ENCODE measurements at regions not wholly inside any gene's neighbourhood (a gene's known extent, or its start where the extent isn't known, plus 50 kb on each side); places are given as distances from the start of the nearest gene placed in this dataset.

DNA sequence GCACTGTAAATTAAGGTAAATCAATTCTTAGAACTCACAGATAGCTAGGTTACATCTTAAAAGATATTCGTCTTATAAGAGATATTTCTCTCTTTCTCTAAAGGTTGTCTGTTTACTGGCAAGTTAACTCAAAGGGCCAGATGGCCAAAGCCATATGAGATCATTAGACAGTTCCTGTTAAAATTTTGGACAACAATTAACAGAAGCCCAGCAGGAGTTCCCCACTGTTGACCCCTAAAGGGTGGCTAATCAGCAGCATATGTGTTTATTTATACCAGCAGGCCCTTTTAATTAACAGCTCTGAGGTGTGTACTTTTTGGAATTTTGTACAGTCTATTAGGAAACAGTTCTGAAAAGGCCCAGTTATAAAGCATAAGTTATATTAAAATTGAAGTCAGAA lies 245.8 kb downstream of the LIG4 start:
- H3K9ac ChIP-seq (ENCODE audit: low read length in 2 of 2) = no peak overlapping the region
- H3K4me1 ChIP-seq (ENCODE audit: control insufficient read depth, insufficient read depth, low read length) = no peaks in the 10 kb centered on the region
- H3K4me3 ChIP-seq (ENCODE audit: low read length in 2 of 2) = no peak overlapping the region
- no peaks in the 10 kb centered on the region for H3K27me3 ChIP-seq (ENCODE audit: control insufficient read depth in 1 of 2, insufficient read depth in 2 of 2, low read length in 2 of 2)
- H3K36me3 ChIP-seq (ENCODE audit: control insufficient read depth in 2 of 2, insufficient read depth in 2 of 2, low read length in 2 of 2) = no peaks in the 10 kb centered on the region
- H3K9me3 ChIP-seq (ENCODE audit: control insufficient read depth in 2 of 2, low read length in 2 of 2) = no peaks in the 10 kb centered on the region
- H3K27ac ChIP-seq (ENCODE audit: low read length) = no peak overlapping the region

DNA sequence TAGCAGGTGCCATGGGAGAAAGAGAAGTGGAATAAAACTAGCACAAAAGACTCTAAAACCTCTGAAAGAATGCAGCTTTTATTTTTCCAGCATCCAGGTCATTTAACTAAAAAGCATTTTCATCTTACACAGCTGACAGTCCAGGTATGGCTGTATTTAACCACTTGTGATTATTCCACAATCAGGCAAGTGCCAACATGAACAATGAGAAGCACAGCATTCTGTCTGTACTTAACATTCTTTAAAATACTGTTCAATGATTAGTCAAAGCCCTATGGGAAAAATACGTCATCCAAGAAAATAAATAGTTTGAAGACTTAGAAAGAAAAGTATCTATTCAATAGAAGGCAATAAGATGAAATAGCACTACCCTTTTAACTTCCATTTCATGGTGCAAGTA lies 246.9 kb downstream of the LIG4 start:
- H3K9me3 ChIP-seq (ENCODE audit: control insufficient read depth in 2 of 2, low read length in 2 of 2) = no peaks in the 10 kb centered on the region
- no peaks in the 10 kb centered on the region for H3K27me3 ChIP-seq (ENCODE audit: control insufficient read depth in 1 of 2, insufficient read depth in 2 of 2, low read length in 2 of 2)
- no peak overlapping the region for H3K27ac ChIP-seq (ENCODE audit: low read length)
- no peak overlapping the region for H3K4me3 ChIP-seq (ENCODE audit: low read length in 2 of 2)
- H3K9ac ChIP-seq (ENCODE audit: low read length in 2 of 2) = no peak overlapping the region
- H3K4me1 ChIP-seq (ENCODE audit: control insufficient read depth, insufficient read depth, low read length) = no peaks in the 10 kb centered on the region
- H3K36me3 ChIP-seq (ENCODE audit: control insufficient read depth in 2 of 2, insufficient read depth in 2 of 2, low read length in 2 of 2) = no peaks in the 10 kb centered on the region

DNA sequence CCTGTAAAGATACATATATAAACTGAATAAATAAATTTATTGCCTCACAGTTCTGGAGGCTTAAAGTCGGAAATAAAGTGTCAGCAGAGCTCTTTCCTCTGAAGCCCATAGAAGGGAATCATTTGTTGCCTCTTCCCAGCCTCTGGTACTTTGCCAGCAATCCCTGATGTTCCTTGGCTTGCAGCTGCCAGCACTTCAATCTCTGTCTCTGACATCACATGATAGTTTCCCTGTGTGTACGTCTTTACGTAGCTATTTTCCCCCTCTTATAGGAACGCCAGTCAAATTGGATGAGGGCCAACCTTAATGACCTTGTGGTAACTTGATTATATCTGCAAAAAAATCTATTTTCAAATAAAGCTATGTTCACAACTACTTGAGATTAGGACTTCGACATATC lies 250.9 kb downstream of the LIG4 start:
- no peaks in the 10 kb centered on the region for H3K27me3 ChIP-seq (ENCODE audit: control insufficient read depth in 1 of 2, insufficient read depth in 2 of 2, low read length in 2 of 2)
- no peak overlapping the region for H3K4me3 ChIP-seq (ENCODE audit: low read length in 2 of 2)
- H3K27ac ChIP-seq (ENCODE audit: low read length) = no peak overlapping the region
- no peaks in the 10 kb centered on the region for H3K9me3 ChIP-seq (ENCODE audit: control insufficient read depth in 2 of 2, low read length in 2 of 2)
- H3K4me1 ChIP-seq (ENCODE audit: control insufficient read depth, insufficient read depth, low read length) = no peaks in the 10 kb centered on the region
- H3K36me3 ChIP-seq (ENCODE audit: control insufficient read depth in 2 of 2, insufficient read depth in 2 of 2, low read length in 2 of 2) = no peaks in the 10 kb centered on the region
- no peak overlapping the region for H3K9ac ChIP-seq (ENCODE audit: low read length in 2 of 2)

DNA sequence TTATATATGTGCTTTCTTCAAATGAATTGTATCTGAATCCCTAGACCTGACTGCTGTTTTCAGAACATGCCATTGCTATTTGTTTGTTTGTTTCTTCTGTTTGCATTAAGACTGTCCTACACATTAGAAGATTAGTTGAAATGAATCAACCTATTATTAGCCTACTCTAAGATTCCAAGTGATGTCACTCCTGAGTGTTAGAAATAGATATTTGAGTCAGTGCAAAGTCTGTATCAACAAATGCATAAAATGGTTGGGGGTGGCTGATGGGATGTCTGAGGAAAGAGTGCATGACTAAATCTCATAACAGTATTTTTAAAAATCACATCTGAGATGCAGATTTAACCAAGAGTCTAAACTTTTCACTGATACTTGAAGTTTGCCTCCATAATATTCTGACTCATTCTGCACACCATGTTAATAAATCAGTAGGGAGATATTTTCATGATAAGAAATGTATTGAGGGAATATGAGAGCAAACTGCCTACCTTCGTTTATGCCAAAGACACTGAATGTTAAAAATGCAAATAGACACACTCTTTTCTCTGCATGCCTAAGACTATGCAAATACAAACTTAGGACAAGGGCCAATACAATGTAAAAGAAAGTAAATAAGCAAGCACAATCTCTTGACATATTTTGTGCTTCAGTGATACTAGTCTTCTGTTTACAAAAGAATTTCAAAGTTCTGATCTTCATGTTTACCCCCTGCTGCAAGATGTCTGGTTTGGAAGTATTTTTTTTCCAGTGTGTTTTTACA lies 253.3 kb downstream of the LIG4 start:
- no peak overlapping the region for H3K9ac ChIP-seq (ENCODE audit: low read length in 2 of 2)
- H3K27ac ChIP-seq (ENCODE audit: low read length) = no peak overlapping the region
- no peaks in the 10 kb centered on the region for H3K36me3 ChIP-seq (ENCODE audit: control insufficient read depth in 2 of 2, insufficient read depth in 2 of 2, low read length in 2 of 2)
- no peaks in the 10 kb centered on the region for H3K27me3 ChIP-seq (ENCODE audit: control insufficient read depth in 1 of 2, insufficient read depth in 2 of 2, low read length in 2 of 2)
- no peaks in the 10 kb centered on the region for H3K4me1 ChIP-seq (ENCODE audit: control insufficient read depth, insufficient read depth, low read length)
- H3K4me3 ChIP-seq (ENCODE audit: low read length in 2 of 2) = no peak overlapping the region
- H3K9me3 ChIP-seq (ENCODE audit: control insufficient read depth in 2 of 2, low read length in 2 of 2) = no peaks in the 10 kb centered on the region

DNA sequence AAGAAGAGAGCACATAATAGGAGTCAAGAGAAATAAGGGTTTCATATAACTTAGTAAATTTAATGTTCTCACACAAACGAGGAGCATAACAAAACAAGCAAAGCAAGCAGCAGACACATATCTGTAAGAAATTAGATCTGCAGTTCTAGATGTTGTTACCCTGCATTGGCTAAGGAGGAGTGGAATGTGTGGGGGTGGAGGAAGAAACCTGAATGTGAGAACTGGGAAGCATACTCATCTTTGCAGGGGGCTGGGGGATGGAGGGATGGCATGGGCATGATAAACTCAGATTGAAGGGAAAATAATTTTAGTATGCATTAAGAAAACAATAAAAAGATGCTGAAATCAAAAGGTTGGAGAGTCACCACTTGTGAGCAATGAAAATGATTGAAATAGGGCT lies 255.0 kb downstream of the LIG4 start:
- Histone ChIP-seq H3K4me1 (ENCODE audit: control insufficient read depth, insufficient read depth, low read length) (no peaks in the 10 kb centered on the region), H3K27ac (ENCODE audit: low read length) (no peak overlapping the region)

DNA sequence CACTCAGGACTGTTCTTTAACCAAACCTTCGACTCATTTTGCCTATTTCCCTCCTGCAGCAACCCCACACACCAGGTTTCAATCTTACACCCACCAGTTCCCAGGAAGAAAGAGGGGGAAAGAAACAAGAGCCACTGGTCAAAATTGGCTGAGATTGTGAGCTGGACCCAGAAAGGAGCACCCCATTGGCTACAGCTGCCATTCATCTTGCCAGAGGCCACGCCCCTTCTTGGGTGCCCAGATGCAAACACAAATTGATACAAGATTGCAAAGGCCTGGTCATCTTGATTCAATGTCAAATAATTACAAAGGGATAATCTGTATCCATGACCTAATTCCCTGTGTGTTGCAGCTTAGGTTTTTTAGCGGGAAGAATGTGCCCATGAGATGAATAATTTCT lies 258.4 kb downstream of the LIG4 start:
- H3K27ac ChIP-seq (ENCODE audit: low read length) = no peak overlapping the region
- no peaks in the 10 kb centered on the region for H3K9me3 ChIP-seq (ENCODE audit: control insufficient read depth in 2 of 2, low read length in 2 of 2)
- no peaks in the 10 kb centered on the region for H3K4me1 ChIP-seq (ENCODE audit: control insufficient read depth, insufficient read depth, low read length)
- H3K27me3 ChIP-seq (ENCODE audit: control insufficient read depth in 1 of 2, insufficient read depth in 2 of 2, low read length in 2 of 2) = no peaks in the 10 kb centered on the region
- no peak overlapping the region for H3K9ac ChIP-seq (ENCODE audit: low read length in 2 of 2)
- H3K36me3 ChIP-seq (ENCODE audit: control insufficient read depth in 2 of 2, insufficient read depth in 2 of 2, low read length in 2 of 2) = no peaks in the 10 kb centered on the region
- H3K4me3 ChIP-seq (ENCODE audit: low read length in 2 of 2) = no peak overlapping the region

More for the DNA sequence above, 255.0 kb downstream of the LIG4 start:
- no peaks in the 10 kb centered on the region for H3K9me3 ChIP-seq (ENCODE audit: control insufficient read depth in 2 of 2, low read length in 2 of 2)
- H3K36me3 ChIP-seq (ENCODE audit: control insufficient read depth in 2 of 2, insufficient read depth in 2 of 2, low read length in 2 of 2) = no peaks in the 10 kb centered on the region
- H3K27me3 ChIP-seq (ENCODE audit: control insufficient read depth in 1 of 2, insufficient read depth in 2 of 2, low read length in 2 of 2) = no peaks in the 10 kb centered on the region
- H3K9ac ChIP-seq (ENCODE audit: low read length in 2 of 2) = no peak overlapping the region
- no peak overlapping the region for H3K4me3 ChIP-seq (ENCODE audit: low read length in 2 of 2)

DNA sequence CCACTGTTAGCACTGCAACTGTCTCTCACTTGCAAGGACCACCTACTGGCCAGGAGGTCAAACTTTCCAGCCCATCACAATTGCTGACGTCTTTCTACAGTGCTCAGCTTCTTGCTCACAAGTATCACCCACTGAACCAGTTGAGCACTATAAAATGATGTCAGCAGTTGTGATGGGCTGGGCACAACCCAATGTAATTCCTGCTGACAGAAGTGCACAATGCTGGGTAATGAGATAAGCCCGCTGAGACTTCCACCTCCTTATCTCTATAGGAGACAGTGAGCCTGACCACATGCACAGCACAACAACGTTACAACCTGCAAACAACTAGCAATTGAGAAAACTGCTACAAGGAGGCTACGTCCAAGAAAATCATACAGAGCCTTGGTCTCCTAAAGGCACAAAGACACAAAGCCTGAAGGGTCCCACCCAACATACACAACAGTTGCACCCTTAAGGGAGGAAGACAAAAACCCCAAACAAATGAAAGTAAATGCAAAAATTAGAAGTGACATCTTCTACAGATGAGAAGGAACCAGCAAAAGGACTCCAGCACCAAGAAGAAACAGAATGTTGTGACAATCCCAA lies 273.2 kb downstream of the LIG4 start:
- Histone ChIP-seq H3K27ac (ENCODE audit: low read length) (no peak overlapping the region), H3K9ac (ENCODE audit: low read length in 2 of 2) (no peak overlapping the region), H3K9me3 (ENCODE audit: control insufficient read depth in 2 of 2, low read length in 2 of 2) (peaks cover 3 to 4% of the 10 kb centered on the region in 2 donors), H3K36me3 (ENCODE audit: control insufficient read depth in 2 of 2, insufficient read depth in 2 of 2, low read length in 2 of 2) (no peaks in the 10 kb centered on the region), H3K27me3 (ENCODE audit: control insufficient read depth in 1 of 2, insufficient read depth in 2 of 2, low read length in 2 of 2) (no peaks in the 10 kb centered on the region), H3K4me3 (ENCODE audit: low read length in 2 of 2) (no peak overlapping the region), H3K4me1 (ENCODE audit: control insufficient read depth, insufficient read depth, low read length) (no peaks in the 10 kb centered on the region)

DNA sequence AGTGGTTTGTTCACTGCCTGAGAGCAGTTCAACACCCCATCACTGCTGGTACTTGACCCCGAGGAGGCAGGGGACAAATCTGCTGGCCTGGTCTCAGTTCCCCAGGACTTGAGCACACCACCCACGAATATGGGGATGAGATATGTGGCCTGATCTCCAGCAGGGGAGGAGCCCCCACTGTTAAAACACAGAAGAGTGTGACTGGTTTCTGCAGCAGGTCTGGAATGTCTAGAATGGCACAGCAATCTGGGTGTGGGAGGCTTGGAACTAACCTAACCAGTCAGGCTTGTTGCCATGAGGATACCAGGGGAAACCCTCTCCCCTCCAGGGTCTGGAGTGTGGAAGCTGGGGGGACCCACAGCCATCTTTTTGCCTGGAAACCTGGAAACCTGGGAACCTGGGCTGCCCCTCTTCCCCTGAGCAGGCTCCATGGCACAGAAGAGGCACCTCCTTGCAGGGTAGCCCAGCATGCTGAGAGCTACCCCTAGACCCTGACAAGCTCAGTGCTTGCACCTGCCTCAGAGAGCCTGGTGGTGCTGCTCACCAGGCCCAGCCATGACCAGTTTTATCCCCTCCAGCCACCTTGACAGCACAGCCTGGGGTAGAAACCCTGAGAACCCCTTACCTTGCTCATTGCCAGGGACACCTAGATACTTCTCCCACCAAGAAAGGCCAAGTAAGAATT lies 273.8 kb downstream of the LIG4 start:
- Histone ChIP-seq H3K36me3 (ENCODE audit: control insufficient read depth in 2 of 2, insufficient read depth in 2 of 2, low read length in 2 of 2) (no peaks in the 10 kb centered on the region), H3K27me3 (ENCODE audit: control insufficient read depth in 1 of 2, insufficient read depth in 2 of 2, low read length in 2 of 2) (no peaks in the 10 kb centered on the region), H3K4me1 (ENCODE audit: control insufficient read depth, insufficient read depth, low read length) (no peaks in the 10 kb centered on the region), H3K27ac (ENCODE audit: low read length) (no peak overlapping the region), H3K9ac (ENCODE audit: low read length in 2 of 2) (no peak overlapping the region), H3K4me3 (ENCODE audit: low read length in 2 of 2) (no peak overlapping the region), H3K9me3 (ENCODE audit: control insufficient read depth in 2 of 2, low read length in 2 of 2) (peaks cover 3 to 4% of the 10 kb centered on the region in 2 donors)

DNA sequence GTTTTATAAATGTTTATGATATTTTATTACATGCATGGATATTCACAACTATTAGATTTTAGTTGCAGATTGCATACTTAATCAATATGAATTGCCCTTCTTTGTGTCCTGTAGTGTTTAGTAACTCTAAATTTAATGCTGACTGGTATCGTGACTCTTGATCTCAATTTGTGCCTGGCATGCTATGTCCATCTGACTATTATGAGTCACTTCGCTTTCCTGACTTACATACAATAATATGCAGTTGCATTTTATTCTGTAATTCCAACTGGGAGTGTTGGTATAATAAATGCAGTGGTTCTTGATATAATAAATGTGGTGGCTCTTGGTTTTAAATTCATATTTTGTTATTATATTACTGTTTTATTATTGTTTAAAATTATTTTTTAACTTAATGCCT lies 277.5 kb downstream of the LIG4 start:
- H3K27me3 ChIP-seq (ENCODE audit: control insufficient read depth in 1 of 2, insufficient read depth in 2 of 2, low read length in 2 of 2) = no peaks in the 10 kb centered on the region
- H3K9me3 ChIP-seq (ENCODE audit: control insufficient read depth in 2 of 2, low read length in 2 of 2) = peaks cover 3 to 4% of the 10 kb centered on the region in 2 donors
- H3K27ac ChIP-seq (ENCODE audit: low read length) = no peak overlapping the region
- H3K4me3 ChIP-seq (ENCODE audit: low read length in 2 of 2) = no peak overlapping the region
- H3K4me1 ChIP-seq (ENCODE audit: control insufficient read depth, insufficient read depth, low read length) = no peaks in the 10 kb centered on the region
- no peak overlapping the region for H3K9ac ChIP-seq (ENCODE audit: low read length in 2 of 2)
- H3K36me3 ChIP-seq (ENCODE audit: control insufficient read depth in 2 of 2, insufficient read depth in 2 of 2, low read length in 2 of 2) = no peaks in the 10 kb centered on the region

DNA sequence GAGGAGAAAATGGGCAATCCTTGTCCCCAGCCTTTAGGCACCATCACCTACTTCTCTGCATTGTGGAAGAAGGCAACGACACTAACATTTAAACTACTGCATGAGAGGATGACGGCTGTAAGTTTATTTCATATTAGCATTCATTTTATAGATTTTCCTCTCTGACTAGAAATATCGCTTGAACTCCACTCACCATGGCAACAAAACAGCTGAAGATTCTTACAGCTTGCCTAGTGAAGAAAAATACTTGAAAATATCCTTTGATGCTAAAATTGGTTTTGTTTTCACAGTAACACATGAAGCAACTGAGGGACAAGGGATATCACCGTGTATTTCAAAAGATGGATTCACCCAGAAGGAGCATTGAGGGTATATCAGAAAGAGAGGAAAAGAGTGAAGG lies 284.3 kb downstream of the LIG4 start:
- Histone ChIP-seq H3K4me1 (ENCODE audit: control insufficient read depth, insufficient read depth, low read length) (no peaks in the 10 kb centered on the region), H3K27me3 (ENCODE audit: control insufficient read depth in 1 of 2, insufficient read depth in 2 of 2, low read length in 2 of 2) (no peaks in the 10 kb centered on the region), H3K36me3 (ENCODE audit: control insufficient read depth in 2 of 2, insufficient read depth in 2 of 2, low read length in 2 of 2) (no peaks in the 10 kb centered on the region), H3K9me3 (ENCODE audit: control insufficient read depth in 2 of 2, low read length in 2 of 2) (peaks cover 0 to 3% of the 10 kb centered on the region in 2 donors), H3K9ac (ENCODE audit: low read length in 2 of 2) (no peak overlapping the region), H3K27ac (ENCODE audit: low read length) (no peak overlapping the region), H3K4me3 (ENCODE audit: low read length in 2 of 2) (no peak overlapping the region)

DNA sequence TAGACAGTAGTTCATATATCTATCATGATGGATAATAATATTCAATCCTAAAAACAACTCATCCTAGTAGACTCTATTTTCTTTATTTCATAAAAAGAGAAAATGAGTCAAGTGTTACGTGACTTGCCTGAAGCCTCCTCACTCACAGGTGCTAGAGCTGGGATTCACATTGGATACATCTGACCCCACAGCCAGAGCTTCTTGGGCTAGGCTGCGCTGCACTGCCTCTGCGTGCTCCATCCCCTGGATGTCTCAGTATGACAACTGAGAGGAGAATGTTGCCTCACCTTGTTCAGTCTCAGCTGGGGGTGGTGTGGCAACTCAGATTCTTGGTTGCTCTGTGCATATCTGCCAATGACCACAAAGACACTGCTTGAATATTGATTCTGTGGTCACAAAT lies 286.6 kb downstream of the LIG4 start:
- Histone ChIP-seq H3K9me3 (ENCODE audit: control insufficient read depth in 2 of 2, low read length in 2 of 2) (peaks cover 0 to 3% of the 10 kb centered on the region in 2 donors), H3K4me3 (ENCODE audit: low read length in 2 of 2) (no peak overlapping the region), H3K27me3 (ENCODE audit: control insufficient read depth in 1 of 2, insufficient read depth in 2 of 2, low read length in 2 of 2) (no peaks in the 10 kb centered on the region), H3K4me1 (ENCODE audit: control insufficient read depth, insufficient read depth, low read length) (no peaks in the 10 kb centered on the region), H3K36me3 (ENCODE audit: control insufficient read depth in 2 of 2, insufficient read depth in 2 of 2, low read length in 2 of 2) (no peaks in the 10 kb centered on the region), H3K27ac (ENCODE audit: low read length) (no peak overlapping the region), H3K9ac (ENCODE audit: low read length in 2 of 2) (no peak overlapping the region)
